ENCODE measurements at regions not wholly inside any gene's neighbourhood (a gene's known extent, or its start where the extent isn't known, plus 50 kb on each side); places are given as distances from the start of the nearest gene placed in this dataset.
A peak's percentile ranks its signal among the peaks of the same experiment; 100 is the strongest.

GRCh38 chr16:79420493-79420892 lies 180.0 kb downstream of the MAF start:
- H3K4me1 ChIP-seq (ENCODE audit: insufficient read depth): peaks cover 7% of the 10 kb centered on the region
- H3K27ac ChIP-seq: no peak overlapping the region
- H3K79me2 ChIP-seq: no peaks in the 10 kb centered on the region
- no peaks in the 10 kb centered on the region for H4K20me1 ChIP-seq (ENCODE audit: insufficient read depth, poor library complexity, severe bottlenecking)
- no peaks in the 10 kb centered on the region for H3K9me2 ChIP-seq (replicated peaks; ENCODE audit: insufficient read depth)
- WGBS (ENCODE audit: low lambda C conversion rate, missing lambda C conversion rate): 94% methylated on average over 13 of the region's 13 CpGs
- no peak overlapping the region for H3K4me3 ChIP-seq
- no peak overlapping the region for H2AFZ ChIP-seq
- no peak for DNase-seq (ENCODE audit: low spot score)
- H3K9me3 ChIP-seq (ENCODE audit: low read depth): no peaks in the 10 kb centered on the region
- no peak overlapping the region for H3K4me2 ChIP-seq
- no peaks in the 10 kb centered on the region for H3K36me3 ChIP-seq (replicated peaks; ENCODE audit: insufficient read depth, low read depth)
- TF ChIP-seq EZH2phosphoT487 (IDR thresholded peaks at IDR 0.05; ENCODE audit: low read depth, severe bottlenecking, unreplicated experiment): no peak
- TF ChIP-seq CTCF (IDR thresholded peaks at IDR 0.05; ENCODE audit: poor library complexity): no peak
- no peak for TF ChIP-seq EZH2 (IDR thresholded peaks at IDR 0.05; ENCODE audit: borderline replicate concordance)
- H3K27me3 ChIP-seq: no peaks in the 10 kb centered on the region

GRCh38 chr16:79419148-79419547 lies 181.4 kb downstream of the MAF start:
- no peak for TF ChIP-seq CTCF (IDR thresholded peaks at IDR 0.05; ENCODE audit: poor library complexity)
- no peak for TF ChIP-seq EZH2 (IDR thresholded peaks at IDR 0.05; ENCODE audit: borderline replicate concordance)
- TF ChIP-seq EZH2phosphoT487 (IDR thresholded peaks at IDR 0.05; ENCODE audit: low read depth, severe bottlenecking, unreplicated experiment): no peak
- no peaks in the 10 kb centered on the region for H4K20me1 ChIP-seq (ENCODE audit: insufficient read depth, poor library complexity, severe bottlenecking)
- no peak for DNase-seq (ENCODE audit: low spot score)
- H3K9me2 ChIP-seq (replicated peaks; ENCODE audit: insufficient read depth): no peaks in the 10 kb centered on the region
- H3K36me3 ChIP-seq (replicated peaks; ENCODE audit: insufficient read depth, low read depth): no peaks in the 10 kb centered on the region
- H3K79me2 ChIP-seq: no peaks in the 10 kb centered on the region
- H2AFZ ChIP-seq: no peak overlapping the region
- H3K27ac ChIP-seq: no peak overlapping the region
- H3K4me3 ChIP-seq: no peak overlapping the region
- no peak overlapping the region for H3K4me2 ChIP-seq
- H3K27me3 ChIP-seq: no peaks in the 10 kb centered on the region
- H3K9me3 ChIP-seq (ENCODE audit: low read depth): no peaks in the 10 kb centered on the region
- peaks cover 7% of the 10 kb centered on the region for H3K4me1 ChIP-seq (ENCODE audit: insufficient read depth)
- 78% methylated on average over 6 of the region's 6 CpGs for WGBS (ENCODE audit: low lambda C conversion rate, missing lambda C conversion rate)

- H3K27me3 ChIP-seq: no peaks in the 10 kb centered on the region
- H3K27ac ChIP-seq: no peak overlapping the region
- H4K20me1 ChIP-seq (ENCODE audit: insufficient read depth, poor library complexity, severe bottlenecking): no peaks in the 10 kb centered on the region
- peaks cover 7% of the 10 kb centered on the region for H3K4me1 ChIP-seq (ENCODE audit: insufficient read depth)
- H3K9me2 ChIP-seq (replicated peaks; ENCODE audit: insufficient read depth): no peaks in the 10 kb centered on the region
- no peak for DNase-seq (ENCODE audit: low spot score)
- H3K36me3 ChIP-seq (replicated peaks; ENCODE audit: insufficient read depth, low read depth): no peaks in the 10 kb centered on the region
- H3K4me2 ChIP-seq: peak overlapping the region; percentile 25
- H3K79me2 ChIP-seq: no peaks in the 10 kb centered on the region
- WGBS (ENCODE audit: low lambda C conversion rate, missing lambda C conversion rate): 38% methylated on average over 16 of the region's 17 CpGs
- H3K9me3 ChIP-seq (ENCODE audit: low read depth): no peaks in the 10 kb centered on the region
- no peak overlapping the region for H2AFZ ChIP-seq
- TF ChIP-seq CTCF (IDR thresholded peaks at IDR 0.05; ENCODE audit: poor library complexity) (no peak), EZH2phosphoT487 (IDR thresholded peaks at IDR 0.05; ENCODE audit: low read depth, severe bottlenecking, unreplicated experiment) (no peak), EZH2 (IDR thresholded peaks at IDR 0.05; ENCODE audit: borderline replicate concordance) (no peak)
- H3K4me3 ChIP-seq: no peak overlapping the region
These were observed 182.9 kb downstream of the MAF start for GRCh38 chr16:79417601-79418008.
